NCI-H510A (cell line): ENCODE measurements at regions not wholly inside any gene's neighbourhood (a gene's known extent, or its start where the extent isn't known, plus 50 kb on each side); places are given as distances from the start of the nearest gene placed in this dataset.

Experiments
- DNase-seq: peaks from one replicate; lab custom pipeline; 2025; lab: John Stamatoyannopoulos, UW

DNA sequence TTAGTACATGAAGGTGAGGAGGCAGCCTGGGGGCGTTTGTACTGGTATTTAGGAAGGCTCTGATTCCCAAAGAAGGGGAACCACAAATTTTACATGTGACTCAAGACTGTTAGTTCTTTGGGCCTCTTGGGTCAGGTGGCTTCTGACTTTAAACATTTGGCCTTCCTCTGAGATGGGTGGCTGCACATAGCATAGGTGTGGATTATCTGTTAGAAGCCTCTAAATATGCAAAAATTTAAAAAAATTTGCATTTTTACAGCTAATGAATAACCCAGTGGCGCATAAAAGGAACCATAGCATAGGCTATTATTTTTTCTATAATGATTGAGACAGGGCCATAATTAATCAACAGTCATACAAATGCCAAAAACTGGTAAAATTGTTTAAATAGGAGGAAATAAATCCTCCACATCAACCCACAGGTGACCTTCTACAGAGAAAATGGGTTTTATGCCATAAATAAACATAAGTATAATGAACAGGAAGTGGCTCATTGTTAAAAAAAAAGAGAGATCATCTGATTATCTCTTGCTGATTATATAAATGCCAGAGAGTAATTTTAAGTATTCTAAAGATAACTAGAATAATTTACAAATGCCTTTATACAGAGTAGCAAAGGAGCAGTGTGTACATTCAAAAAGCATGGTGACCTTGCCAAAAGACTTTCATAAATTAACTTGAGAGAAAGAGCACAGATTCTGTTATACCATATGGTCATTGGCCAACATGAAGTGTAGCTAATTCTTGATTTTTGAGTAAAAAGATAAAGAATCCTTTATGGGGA lies 284.2 kb upstream of the ATP2B1 start:
- no peak for DNase-seq

DNA sequence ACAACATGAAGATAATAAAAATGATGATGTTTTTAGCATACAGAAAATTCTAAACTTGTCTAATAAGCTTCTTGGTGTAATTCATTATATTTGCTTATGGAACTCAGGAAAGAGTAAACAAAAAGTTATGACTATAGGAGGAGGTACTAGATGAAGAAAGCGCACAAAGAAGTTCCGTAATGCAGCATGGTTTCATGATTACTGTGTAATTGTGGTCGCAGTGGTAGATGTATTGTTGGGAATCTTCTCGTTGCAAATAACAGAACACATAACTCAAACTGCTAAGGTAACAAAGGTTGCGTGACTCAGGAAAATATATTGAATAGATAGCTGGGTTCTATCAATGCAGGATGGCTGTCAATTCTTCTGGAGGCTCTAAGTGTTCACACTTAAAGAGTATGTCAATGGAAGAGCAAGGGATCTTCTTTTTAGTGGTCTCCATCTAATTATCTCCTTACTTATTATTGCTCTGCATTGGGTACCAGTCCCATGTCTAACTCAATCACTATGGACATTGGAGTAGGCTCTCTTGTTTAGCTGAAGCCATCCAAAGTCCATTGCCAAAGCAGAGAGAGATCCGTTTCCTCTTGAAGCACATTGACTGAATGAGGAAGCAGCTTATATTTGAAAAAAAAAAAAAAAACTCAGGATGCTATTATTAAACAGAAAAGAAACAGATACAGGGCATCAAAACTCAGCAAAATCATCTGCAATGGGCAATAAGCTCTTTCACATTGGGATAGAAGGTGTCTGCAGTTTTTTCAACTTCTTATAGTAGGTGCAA lies 283.4 kb upstream of the ATP2B1 start:
- DNase-seq: no peak

GRCh38 chr12:89988188-89988915 lies 279.7 kb upstream of the ATP2B1 start:
- no peak for DNase-seq

DNA sequence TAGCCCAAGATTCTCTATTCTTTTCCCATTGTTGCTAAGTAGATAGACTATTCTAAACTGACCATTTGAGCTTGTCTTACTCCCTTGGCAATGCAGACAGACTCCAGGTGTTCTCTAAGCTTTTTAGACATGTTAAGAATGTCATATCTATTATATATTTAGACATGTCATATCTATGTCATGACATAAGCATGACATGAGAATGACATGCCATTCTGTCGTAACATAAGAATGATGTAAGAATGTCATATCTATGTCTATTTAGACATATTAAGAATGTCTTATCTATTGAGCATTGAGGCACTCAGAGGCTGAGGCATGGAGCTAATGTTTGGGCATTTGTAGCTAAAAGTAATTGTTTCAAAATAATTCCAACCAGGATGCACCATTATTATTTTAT lies 277.3 kb upstream of the ATP2B1 start:
- no peak for DNase-seq

DNA sequence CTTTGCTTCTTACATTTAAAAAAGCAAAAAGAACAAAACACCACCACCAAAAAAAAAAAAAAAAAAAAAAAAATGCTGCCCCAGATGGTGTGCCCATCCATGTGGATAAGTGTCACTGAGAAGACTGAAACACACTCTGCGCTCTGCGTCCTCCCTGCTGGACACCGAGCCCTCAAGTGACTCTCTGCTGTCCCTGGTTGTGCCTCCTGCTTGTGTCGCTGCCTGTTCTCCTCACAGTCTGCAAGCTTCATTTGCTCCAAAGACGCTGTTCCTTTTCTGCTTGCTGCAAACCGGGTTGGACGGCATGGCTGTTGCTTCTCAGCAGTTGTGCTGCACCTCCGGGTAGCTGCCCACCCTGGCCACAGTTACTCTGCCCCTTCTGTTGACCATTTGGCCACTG lies 276.2 kb upstream of the ATP2B1 start:
- DNase-seq: no peak

DNA sequence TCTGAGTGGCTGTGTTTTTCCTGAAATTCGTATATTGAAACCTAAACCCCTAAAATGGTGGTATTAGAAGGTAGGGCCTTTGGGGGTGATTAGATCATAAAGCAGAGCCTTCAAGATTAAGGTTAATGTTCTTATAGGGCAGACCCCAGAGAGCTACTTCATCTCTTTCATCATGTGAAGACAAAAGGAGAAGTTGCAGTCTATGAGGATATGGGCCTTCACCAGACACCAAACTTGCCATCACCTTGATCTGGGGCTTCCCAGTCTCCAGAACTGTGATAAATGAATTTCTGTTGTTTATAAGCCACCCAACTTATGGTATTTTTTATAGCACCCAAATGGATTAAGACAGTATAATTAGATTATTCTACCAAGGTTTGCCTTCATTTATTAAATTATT lies 275.0 kb upstream of the ATP2B1 start:
- no peak for DNase-seq

DNA sequence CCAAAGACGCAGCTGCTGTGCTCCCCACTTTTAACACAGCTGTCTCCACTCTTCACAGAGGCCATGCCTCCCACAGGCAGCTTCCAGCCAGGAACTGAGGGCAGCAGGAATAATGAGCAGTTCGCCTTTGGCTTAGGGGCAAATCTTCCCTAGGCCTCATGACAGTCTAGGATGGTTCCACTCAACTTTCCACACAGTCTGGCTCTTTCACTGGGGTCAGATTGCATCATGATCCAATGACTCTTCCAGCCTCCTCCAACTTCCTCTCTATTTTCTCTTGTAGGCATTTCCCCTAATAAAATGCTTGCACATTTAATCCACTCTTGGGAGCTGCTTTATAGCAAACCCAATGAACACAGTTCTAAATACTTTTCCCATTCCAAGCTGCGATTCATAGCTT lies 271.6 kb upstream of the ATP2B1 start:
- DNase-seq: no peak

- no peak for DNase-seq
Observed at GRCh38 chr12:89977405-89978085, 268.9 kb upstream of the ATP2B1 start.

DNA sequence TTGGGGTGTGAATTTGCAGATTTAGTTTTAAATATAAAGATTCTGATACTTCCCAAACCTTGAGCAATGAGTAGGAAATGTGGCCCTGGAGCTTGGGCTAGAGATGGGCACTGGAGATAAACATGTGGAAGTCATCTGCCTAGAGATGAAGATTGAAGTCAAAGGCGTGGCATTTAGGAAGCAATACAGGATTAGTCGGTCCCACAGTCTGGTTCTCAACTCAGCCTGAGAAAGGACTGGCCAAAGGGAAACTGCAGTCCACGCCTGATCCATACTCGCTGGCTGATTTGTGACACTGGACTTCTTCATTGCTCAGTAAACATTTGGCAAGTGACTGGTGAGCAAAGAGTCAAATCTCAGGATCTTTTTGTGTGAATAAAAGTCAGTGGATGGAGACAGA lies 268.2 kb upstream of the ATP2B1 start:
- no peak for DNase-seq

DNA sequence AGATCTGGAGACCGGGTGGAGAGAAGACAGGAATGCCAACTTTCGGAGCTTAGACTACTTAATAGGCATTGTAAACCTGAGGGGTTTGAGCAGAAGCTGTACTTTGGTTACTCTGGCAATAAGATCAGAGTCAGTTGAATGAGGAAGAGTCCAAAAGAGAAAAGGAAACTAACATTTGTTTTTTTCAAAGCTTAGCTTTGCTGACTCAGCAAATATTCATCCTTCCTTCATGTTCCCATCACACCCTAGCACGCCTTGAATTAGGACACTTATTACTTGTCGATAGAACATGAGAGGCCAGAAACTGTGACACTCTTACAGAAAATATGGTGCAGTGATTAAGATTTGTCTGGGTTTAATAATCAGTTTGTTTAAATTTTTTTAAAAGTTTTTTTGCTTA lies 266.9 kb upstream of the ATP2B1 start:
- DNase-seq: no peak

DNA sequence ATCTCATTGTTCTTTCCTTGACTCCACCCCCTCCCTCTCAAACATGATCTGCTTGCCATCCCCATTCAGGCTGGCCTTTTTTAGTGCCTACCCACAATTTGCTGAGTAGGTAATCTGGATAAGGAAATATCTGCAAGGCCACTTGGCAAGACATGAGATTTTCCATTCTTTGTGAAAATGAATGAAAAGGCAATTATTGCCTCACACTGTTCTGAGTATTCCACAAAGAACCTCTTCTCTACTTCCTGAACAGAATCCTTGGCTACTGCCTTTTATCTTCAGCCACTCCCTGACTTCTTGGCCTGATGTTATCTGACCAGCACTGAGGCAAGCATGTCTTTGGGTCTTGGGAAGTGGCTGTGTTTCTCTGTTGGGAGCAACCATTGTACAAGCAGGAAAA lies 263.2 kb upstream of the ATP2B1 start:
- DNase-seq: no peak

DNA sequence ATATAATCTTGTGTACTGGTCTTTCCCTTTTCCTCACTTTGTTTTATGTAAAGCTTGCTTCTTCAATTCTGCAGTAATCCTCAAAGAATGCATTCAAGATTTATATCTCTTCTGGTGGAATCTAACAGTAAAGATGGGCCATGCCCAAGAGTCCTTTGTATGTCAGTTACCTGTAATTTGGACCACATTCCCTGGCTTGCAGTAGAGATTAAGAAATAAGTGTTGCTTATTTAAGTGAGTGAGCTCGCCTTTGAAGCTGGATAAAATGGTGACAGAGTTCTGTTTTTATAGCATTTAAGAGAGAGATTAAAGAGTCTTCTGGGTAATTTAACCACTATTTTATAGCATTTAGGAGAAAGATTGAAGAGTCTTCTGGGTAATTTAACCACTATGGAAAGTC lies 262.1 kb upstream of the ATP2B1 start:
- no peak for DNase-seq

GRCh38 chr12:89969093-89969492 lies 260.5 kb upstream of the ATP2B1 start:
- no peak for DNase-seq

- DNase-seq: no peak
Observed at GRCh38 chr12:89968151-89968700, 259.6 kb upstream of the ATP2B1 start.

DNA sequence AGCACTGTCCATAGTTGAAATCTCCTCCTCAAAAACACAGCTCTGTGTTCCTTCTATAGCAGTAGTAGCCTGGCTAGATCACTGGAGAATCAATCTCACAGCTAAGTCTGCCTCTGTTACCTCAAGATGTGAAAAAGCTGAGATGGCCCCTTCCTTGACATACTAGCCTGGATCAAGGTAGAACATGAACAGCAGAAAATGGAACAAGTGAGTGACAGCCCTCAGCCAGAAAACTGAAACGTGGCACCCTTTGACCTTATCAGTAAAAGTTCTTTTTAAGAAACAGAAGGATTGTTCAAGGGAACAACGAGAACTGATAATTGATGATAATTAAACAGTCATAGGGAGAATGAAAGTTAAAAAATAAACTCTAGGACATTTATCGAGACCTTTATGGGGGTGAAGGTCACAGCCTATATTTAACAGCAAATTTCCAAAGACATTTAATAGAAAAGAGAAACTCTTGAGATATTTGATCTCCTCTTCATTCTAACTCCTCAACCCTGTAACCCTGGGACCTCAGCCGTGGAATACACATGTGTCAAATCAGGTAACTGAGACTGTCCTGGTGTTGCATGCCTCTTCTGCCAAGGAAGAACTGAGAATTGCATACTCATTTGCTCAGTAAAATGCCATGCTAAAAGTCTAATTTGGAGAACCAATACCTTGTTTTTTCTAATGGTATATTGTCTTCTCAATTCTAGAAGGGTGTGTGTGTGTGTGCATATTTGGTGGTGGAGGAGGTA lies 258.0 kb upstream of the ATP2B1 start:
- DNase-seq: no peak

DNA sequence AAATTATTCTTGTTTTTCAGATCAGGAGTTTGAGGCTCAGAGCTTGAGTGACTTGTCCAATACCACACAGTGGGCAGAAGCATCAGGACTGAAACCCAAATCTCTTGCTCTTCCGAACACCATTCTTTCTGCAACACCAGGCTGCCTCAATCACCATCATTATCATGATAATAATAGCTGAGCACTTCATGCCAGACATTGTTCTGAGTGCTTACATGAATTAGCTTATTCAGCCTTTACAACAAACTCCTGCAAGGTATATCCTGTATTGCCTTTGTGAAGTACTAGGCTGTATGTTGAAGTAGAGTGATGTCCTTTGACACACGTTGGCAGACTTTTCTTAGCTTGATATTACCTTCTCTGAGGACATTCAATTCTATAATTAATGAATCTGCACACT lies 257.4 kb upstream of the ATP2B1 start:
- no peak for DNase-seq

- DNase-seq: no peak
Observed at GRCh38 chr12:89962648-89963047, 254.0 kb upstream of the ATP2B1 start.

- no peak for DNase-seq
Observed at GRCh38 chr12:89960607-89961394, 252.2 kb upstream of the ATP2B1 start.

GRCh38 chr12:89960011-89960507 lies 251.4 kb upstream of the ATP2B1 start:
- no peak for DNase-seq

- no peak for DNase-seq
Observed at GRCh38 chr12:89959179-89959578, 250.5 kb upstream of the ATP2B1 start.
